HG03460 (cell line): ENCODE measurements at regions not wholly inside any gene's neighbourhood (a gene's known extent, or its start where the extent isn't known, plus 50 kb on each side); places are given as distances from the start of the nearest gene placed in this dataset.

Experiments used
- ATAC-seq: cut with Tn5 transposase; IDR thresholded peaks from one replicate; pipeline ENCODE4 v1.9.1; 2021; ENCODE audit not compliant: unreplicated experiment

DNA sequence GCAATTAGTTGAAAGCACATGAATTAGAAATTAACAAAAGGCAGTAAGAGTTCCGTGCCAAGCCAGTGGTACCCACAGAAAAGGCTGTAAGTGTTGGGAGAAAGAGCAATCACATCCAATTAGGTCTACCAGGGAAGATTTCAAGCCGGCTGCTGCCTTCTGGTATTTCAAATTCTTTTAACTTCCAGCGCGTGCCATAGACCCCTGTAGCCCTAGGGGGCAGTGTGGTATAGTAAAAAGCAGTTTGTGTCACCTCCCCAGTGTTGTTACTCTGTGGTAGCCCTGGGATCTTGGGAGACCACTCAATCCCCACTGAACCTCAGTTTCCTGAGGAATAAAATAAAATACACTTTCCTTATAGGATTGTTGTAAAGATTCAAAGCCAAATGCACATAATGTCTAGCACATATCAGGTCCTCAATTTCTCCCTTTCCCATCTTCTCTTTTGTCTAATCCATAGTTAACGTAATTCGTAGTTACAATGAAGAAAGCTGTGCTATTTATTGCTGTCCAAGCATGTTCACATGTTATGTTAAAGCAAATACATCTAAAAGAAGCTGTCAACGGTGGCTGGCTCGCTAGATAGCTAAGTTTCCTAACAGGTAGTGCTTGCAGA is 230.2 kb downstream of the TDRD3 start:
- peak; percentile 75 for ATAC-seq
